OCI-LY1 (cell line): ENCODE measurements at regions not wholly inside any gene's neighbourhood (a gene's known extent, or its start where the extent isn't known, plus 50 kb on each side); places are given as distances from the start of the nearest gene placed in this dataset.

ENCODE experiments used
- H2AFZ ChIP-seq: fragments of 200-600 bp; sonication (generic), shearing (Covaris generic); 2 replicates; pipeline ENCODE4 v1.6.0; 2014; ENCODE audit warnings: antibody characterized with exemption, mild to moderate bottlenecking, low read length
- H3F3A ChIP-seq: fragments of 200-600 bp; sonication (generic), shearing (Covaris generic); 2 replicates; pipeline ENCODE4 v1.6.0; 2014; ENCODE audit warnings: mild to moderate bottlenecking, antibody characterized with exemption, low read length, moderate library complexity; ENCODE audit not compliant: insufficient read depth
- H3K27ac ChIP-seq: fragments of 200-600 bp; sonication (generic); 2 replicates; pipeline ENCODE4 v1.5.1; 2014; ENCODE audit warnings: low read length, mixed run types, mild to moderate bottlenecking, low read depth; ENCODE audit not compliant: poor library complexity, severe bottlenecking
- H3K27me3 ChIP-seq: fragments of 200-600 bp; sonication (generic); 2 replicates; pipeline ENCODE4 v1.6.0; 2014; ENCODE audit warnings: antibody characterized with exemption, mild to moderate bottlenecking, low read length, moderate library complexity; ENCODE audit not compliant: insufficient read depth
- H3K36me3 ChIP-seq: fragments of 200-600 bp; sonication (generic); 2 replicates; pipeline ENCODE4 v1.6.1; 2014; ENCODE audit warnings: mild to moderate bottlenecking, antibody characterized with exemption, low read length, moderate library complexity, mixed read lengths; ENCODE audit not compliant: insufficient read depth
- H3K4me1 ChIP-seq: fragments of 200-600 bp; sonication (generic); 2 replicates; pipeline ENCODE4 v1.5.1; 2014; ENCODE audit warnings: mild to moderate bottlenecking, low read length, moderate library complexity; ENCODE audit not compliant: insufficient read depth, severe bottlenecking
- H3K4me2 ChIP-seq: fragments of 200-600 bp; sonication (generic), shearing (Covaris generic); 2 replicates; pipeline ENCODE4 v1.6.1; 2014; ENCODE audit warnings: low read length
- H3K4me3 ChIP-seq: fragments of 200-600 bp; sonication (generic); 2 replicates; pipeline ENCODE4 v1.5.1; 2014; ENCODE audit warnings: low read length, low read depth, mild to moderate bottlenecking, mixed read lengths; ENCODE audit not compliant: poor library complexity, severe bottlenecking
- H3K79me2 ChIP-seq: fragments of 200-600 bp; shearing (Covaris generic); 2 replicates; pipeline ENCODE4 v1.6.1; 2016; ENCODE audit warnings: mixed run types, low read length, mixed read lengths; ENCODE audit not compliant: insufficient read depth
- H3K9ac ChIP-seq: fragments of 200-600 bp; sonication (generic), shearing (Covaris generic); 2 replicates; pipeline ENCODE4 v1.6.1; 2014; ENCODE audit warnings: mild to moderate bottlenecking, low read length, mixed read lengths
- H3K9me2 ChIP-seq: fragments of 200-600 bp; sonication (generic), shearing (Covaris generic); 2 replicates; pipeline ENCODE4 v1.6.1; 2014; ENCODE audit warnings: low read depth, mild to moderate bottlenecking, low read length, mixed read lengths
- H3K9me3 ChIP-seq: fragments of 200-600 bp; shearing (Covaris generic); 2 replicates; pipeline ENCODE4 v1.6.1; 2014; ENCODE audit warnings: low read length, mixed read lengths
- H4K20me1 ChIP-seq: fragments of 200-600 bp; sonication (generic), shearing (Covaris generic); 2 replicates; pipeline ENCODE4 v1.6.0; 2016; ENCODE audit warnings: mild to moderate bottlenecking, low read length; ENCODE audit not compliant: insufficient read depth
- CTCF ChIP-seq: fragments of 200-600 bp; sonication (generic), shearing (Covaris generic); IDR thresholded peaks from 2 replicates; pipeline ENCODE4 v1.5.1; 2017; ENCODE audit warnings: mild to moderate bottlenecking, antibody characterized with exemption, low read length, moderate library complexity, mixed read lengths
- EZH2 ChIP-seq: fragments of 200-600 bp; sonication (generic), shearing (Covaris generic); IDR thresholded peaks from 2 replicates; pipeline ENCODE4 v1.8.0; 2017; ENCODE audit warnings: borderline replicate concordance, mixed run types, mild to moderate bottlenecking, antibody characterized with exemption, low read length, moderate library complexity, mixed read lengths

DNA sequence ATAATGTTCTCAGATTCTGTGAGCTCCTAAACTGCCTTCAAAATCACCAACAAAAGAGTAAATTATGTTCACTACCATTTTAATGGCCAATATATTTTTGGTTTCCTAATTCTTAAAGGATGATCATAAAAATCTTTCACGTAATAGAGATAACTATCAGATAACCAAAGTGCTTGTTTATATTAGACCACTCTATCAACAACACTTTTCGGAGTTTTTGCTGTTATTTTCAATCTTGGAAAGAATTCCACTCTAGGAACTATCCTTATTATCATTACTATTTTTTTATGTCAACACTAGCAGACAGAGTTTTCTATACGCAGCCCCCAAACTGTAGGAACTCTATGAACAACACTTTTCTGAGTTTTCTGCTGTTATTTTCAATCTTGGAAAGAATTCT is 782.5 kb upstream of the ZEB2 start:
- Histone ChIP-seq H3K79me2 (no peaks in the 10 kb centered on the region), H3K27ac (no peak overlapping the region), H3F3A (no peaks in the 10 kb centered on the region), H3K4me2 (no peak overlapping the region), H3K4me3 (no peak overlapping the region), H3K36me3 (no peaks in the 10 kb centered on the region), H4K20me1 (no peaks in the 10 kb centered on the region), H2AFZ (no peak overlapping the region), H3K4me1 (peaks cover 33% of the 10 kb centered on the region), H3K9ac (no peak overlapping the region), H3K9me3 (no peaks in the 10 kb centered on the region), H3K27me3 (no peaks in the 10 kb centered on the region), H3K9me2 (no peaks in the 10 kb centered on the region)
- TF ChIP-seq EZH2 (no peak), CTCF (no peak)

DNA sequence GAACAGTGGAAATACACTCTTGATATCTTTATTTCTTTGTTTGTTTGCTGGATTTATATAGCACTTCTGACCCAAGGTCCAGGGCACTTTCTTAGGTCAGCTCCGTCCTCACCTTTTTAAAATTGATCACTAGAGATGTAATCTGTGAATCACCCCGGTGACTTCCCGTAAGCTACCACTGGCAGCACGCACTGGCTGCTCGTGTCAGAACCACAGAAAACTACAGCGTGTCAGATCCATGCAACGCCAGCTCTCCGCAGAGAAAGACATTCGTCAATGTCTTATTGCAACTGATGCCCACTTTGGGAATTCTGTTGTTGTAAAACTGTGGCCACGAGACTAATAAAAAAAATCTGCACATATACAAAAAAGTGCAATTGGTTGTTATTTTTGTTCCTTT is 779.4 kb upstream of the ZEB2 start:
- no peak overlapping the region for H3K27ac ChIP-seq
- H3K4me1 ChIP-seq = peaks cover 18% of the 10 kb centered on the region
- H3K4me3 ChIP-seq = no peak overlapping the region
- H3K36me3 ChIP-seq = no peaks in the 10 kb centered on the region
- H3K4me2 ChIP-seq = no peak overlapping the region
- no peak overlapping the region for H3K9ac ChIP-seq
- no peak for TF ChIP-seq EZH2
- TF ChIP-seq CTCF = no peak
- no peak overlapping the region for H2AFZ ChIP-seq
- H4K20me1 ChIP-seq = no peaks in the 10 kb centered on the region
- no peaks in the 10 kb centered on the region for H3K27me3 ChIP-seq
- H3K9me3 ChIP-seq = no peaks in the 10 kb centered on the region
- H3K9me2 ChIP-seq = no peaks in the 10 kb centered on the region
- no peaks in the 10 kb centered on the region for H3K79me2 ChIP-seq
- no peaks in the 10 kb centered on the region for H3F3A ChIP-seq

DNA sequence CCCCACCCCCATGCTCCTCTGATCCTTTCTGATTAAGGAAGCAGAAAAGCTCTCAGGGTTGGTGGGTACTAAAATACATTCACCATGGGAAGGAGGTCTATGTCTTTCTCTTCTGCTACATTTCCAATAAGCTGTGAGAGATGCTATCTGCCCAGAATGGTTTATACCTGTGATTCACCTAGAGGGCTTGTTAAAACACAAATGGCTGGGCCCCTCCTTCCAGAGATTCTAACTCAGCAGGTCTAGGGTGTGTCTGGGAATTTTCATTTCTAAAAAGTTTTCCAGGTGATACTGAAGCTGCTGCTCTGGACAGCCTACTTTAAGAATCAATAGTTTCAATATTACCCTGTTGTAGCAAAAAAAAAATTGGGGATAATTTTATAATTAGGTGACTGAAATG is 772.2 kb upstream of the ZEB2 start:
- H3K79me2 ChIP-seq = no peaks in the 10 kb centered on the region
- H2AFZ ChIP-seq = no peak overlapping the region
- H3K27ac ChIP-seq = no peak overlapping the region
- H4K20me1 ChIP-seq = no peaks in the 10 kb centered on the region
- H3K27me3 ChIP-seq = no peaks in the 10 kb centered on the region
- H3K4me2 ChIP-seq = no peak overlapping the region
- no peak overlapping the region for H3K4me3 ChIP-seq
- no peaks in the 10 kb centered on the region for H3K9me2 ChIP-seq
- H3F3A ChIP-seq = no peaks in the 10 kb centered on the region
- TF ChIP-seq CTCF (no peak), EZH2 (no peak)
- H3K4me1 ChIP-seq = peaks cover 14% of the 10 kb centered on the region
- no peaks in the 10 kb centered on the region for H3K36me3 ChIP-seq
- no peak overlapping the region for H3K9ac ChIP-seq
- H3K9me3 ChIP-seq = no peaks in the 10 kb centered on the region
